Lung (tissue), 11 donors: ENCODE measurements at regions not wholly inside any gene's neighbourhood (a gene's known extent, or its start where the extent isn't known, plus 50 kb on each side); places are given as distances from the start of the nearest gene placed in this dataset.

Experiments used
- ATAC-seq: fragments of 200-7000 bp; cut with Tn5 transposase; one replicate; pipeline ENCODE4 v1.9.1; 2020; ENCODE audit warnings: moderate number of reproducible peaks; ENCODE audit not compliant: insufficient read depth, low FRiP score
- DNase-seq, 3 donors: peaks; one replicate each; pipeline ENCODE4 v3.0.0-alpha.2; 2013 to 2017
- H3K27ac ChIP-seq, 2 donors: one replicate each; pipeline ENCODE4 v1.5.1; 2013; ENCODE audit warnings: mild to moderate bottlenecking in 2 of 2, moderate library complexity in 2 of 2, control low read depth in 1 of 2, inconsistent platforms in 1 of 2, low read depth in 1 of 2, low read length in 1 of 2
- H3K27me3 ChIP-seq, 3 donors: one replicate each; pipeline ENCODE4 v1.5.1; 2013; ENCODE audit warnings: low read length in 2 of 3; ENCODE audit not compliant: control insufficient read depth in 3 of 3, insufficient read depth in 3 of 3
- H3K36me3 ChIP-seq, 4 donors: one replicate each; pipeline ENCODE4 v1.5.1; 2013; ENCODE audit warnings: low read length in 4 of 4, mild to moderate bottlenecking in 1 of 4, moderate library complexity in 1 of 4; ENCODE audit not compliant: control insufficient read depth in 4 of 4, insufficient read depth in 4 of 4
- H3K4me1 ChIP-seq, 5 donors: one replicate each; pipeline ENCODE4 v1.5.1; 2013; ENCODE audit warnings: low read length in 5 of 5, mild to moderate bottlenecking in 2 of 5, moderate library complexity in 1 of 5; ENCODE audit not compliant: control insufficient read depth in 5 of 5, insufficient read depth in 5 of 5
- H3K4me3 ChIP-seq: one replicate; pipeline ENCODE4 v1.5.1; 2013; ENCODE audit warnings: mild to moderate bottlenecking, control low read depth, moderate library complexity
- H3K9ac ChIP-seq, 2 donors: one replicate each; pipeline ENCODE4 v1.5.1; 2013; ENCODE audit warnings: low read length in 2 of 2, control low read depth in 1 of 2; ENCODE audit not compliant: insufficient read depth in 1 of 2
- H3K9me3 ChIP-seq, 4 donors: one replicate each; pipeline ENCODE4 v1.5.1; 2013; ENCODE audit warnings: low read length in 3 of 4, mild to moderate bottlenecking in 1 of 4, moderate library complexity in 1 of 4; ENCODE audit not compliant: control insufficient read depth in 4 of 4, insufficient read depth in 3 of 4
- WGBS, 2 donors: extraction: QIAGEN DNeasy Blood & Tissue Kit; methylation state at CpG; one replicate each; pipeline ENCODE4 v1.1.7; 2013; 5-methylcytosine and 5-hydroxymethylcytosine counted together
- TF ChIP-seq, protein P1 (sequence below): IDR thresholded peaks from 2 replicates; pipeline ENCODE4 v1.5.1; 2012; ENCODE audit warnings: mild to moderate bottlenecking; ENCODE audit errors: control extremely low read depth, extremely low read depth
- donor health status: control.
- donor health status: control.
- donor health status: Bipolar disorder and iron deficiency.
- donor health status: healthy.
- donor health status: DM: yes; HTN: yes; CAD: no.

DNA sequence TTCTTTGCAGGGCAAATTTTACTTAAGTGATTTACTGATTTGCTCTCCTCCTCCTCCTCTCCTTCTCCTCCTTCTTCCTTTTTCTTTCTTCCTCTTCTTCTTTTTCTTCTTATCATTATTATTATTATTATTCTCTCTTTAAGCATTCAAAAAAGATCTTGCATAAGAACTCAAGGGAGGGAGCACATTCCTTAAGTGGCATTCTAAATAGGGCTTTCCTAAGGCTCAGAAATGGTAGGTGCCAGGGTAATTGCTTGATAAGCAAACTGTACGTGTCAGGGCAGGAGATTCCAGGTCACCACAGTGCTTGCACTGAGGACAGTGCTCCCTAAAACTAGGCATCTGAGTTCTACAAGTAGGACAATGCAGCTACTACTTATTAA is 92.4 kb downstream of the SPTSSA start:
- ATAC-seq (no peak), DNase-seq (no peak)
- TF ChIP-seq, protein P1, sequence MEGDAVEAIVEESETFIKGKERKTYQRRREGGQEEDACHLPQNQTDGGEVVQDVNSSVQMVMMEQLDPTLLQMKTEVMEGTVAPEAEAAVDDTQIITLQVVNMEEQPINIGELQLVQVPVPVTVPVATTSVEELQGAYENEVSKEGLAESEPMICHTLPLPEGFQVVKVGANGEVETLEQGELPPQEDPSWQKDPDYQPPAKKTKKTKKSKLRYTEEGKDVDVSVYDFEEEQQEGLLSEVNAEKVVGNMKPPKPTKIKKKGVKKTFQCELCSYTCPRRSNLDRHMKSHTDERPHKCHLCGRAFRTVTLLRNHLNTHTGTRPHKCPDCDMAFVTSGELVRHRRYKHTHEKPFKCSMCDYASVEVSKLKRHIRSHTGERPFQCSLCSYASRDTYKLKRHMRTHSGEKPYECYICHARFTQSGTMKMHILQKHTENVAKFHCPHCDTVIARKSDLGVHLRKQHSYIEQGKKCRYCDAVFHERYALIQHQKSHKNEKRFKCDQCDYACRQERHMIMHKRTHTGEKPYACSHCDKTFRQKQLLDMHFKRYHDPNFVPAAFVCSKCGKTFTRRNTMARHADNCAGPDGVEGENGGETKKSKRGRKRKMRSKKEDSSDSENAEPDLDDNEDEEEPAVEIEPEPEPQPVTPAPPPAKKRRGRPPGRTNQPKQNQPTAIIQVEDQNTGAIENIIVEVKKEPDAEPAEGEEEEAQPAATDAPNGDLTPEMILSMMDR = no peak
- Histone ChIP-seq H3K27me3 (no peaks in the 10 kb centered on the region), H3K4me3 (no peak overlapping the region), H3K27ac (peak overlapping the region in 1 of 2 donors; percentile 91), H3K4me1 (peaks cover 0 to 8% (median 0%) of the 10 kb centered on the region in 5 donors), H3K9me3 (no peaks in the 10 kb centered on the region), H3K36me3 (no peaks in the 10 kb centered on the region), H3K9ac (no peak overlapping the region)
- 42 to 56% methylated on average over 1 of the region's 1 CpG for WGBS, 2 donors

DNA sequence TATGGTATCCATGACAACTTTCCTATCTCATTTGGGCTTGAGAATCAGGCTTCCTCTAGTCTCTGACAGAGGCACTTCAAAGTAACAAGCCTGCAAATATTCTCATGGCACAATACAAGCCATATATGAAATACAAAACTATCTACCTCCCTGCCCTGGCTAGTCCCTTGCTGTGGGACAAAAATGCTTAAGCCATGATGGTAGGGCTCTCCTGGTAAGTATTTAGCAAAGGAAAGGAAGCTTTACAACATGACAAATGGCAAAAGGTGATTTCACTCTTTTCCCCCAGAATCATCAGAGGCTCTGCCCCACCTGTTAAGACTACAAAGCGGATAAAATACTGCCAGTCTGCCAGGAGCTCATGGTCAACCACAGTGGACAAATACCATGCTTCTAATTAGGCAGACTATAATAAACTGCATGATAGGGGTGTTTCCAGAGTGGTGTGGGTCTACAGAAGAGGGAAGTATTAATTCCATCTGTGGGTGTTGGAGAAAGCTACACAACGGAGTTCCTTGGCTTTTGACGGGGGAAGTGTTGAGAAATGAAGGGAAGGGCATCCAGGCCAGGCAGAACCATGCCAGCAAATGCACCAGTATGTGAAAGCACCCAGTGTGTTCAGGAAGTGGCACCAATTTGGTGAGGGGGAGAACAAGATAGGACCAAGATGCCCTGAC is 92.9 kb downstream of the SPTSSA start:
- 34 to 48% methylated on average over 3 of the region's 3 CpGs for WGBS, 2 donors
- no peaks in the 10 kb centered on the region for H3K27me3 ChIP-seq
- TF ChIP-seq, protein P1 = no peak
- H3K9me3 ChIP-seq = no peaks in the 10 kb centered on the region
- ATAC-seq (no peak), DNase-seq (no peak)
- peak overlapping the region in 1 of 2 donors; percentile 91 for H3K27ac ChIP-seq
- no peak overlapping the region for H3K9ac ChIP-seq
- no peak overlapping the region for H3K4me3 ChIP-seq
- no peaks in the 10 kb centered on the region for H3K36me3 ChIP-seq
- peaks cover 0 to 8% (median 0%) of the 10 kb centered on the region in 5 donors for H3K4me1 ChIP-seq

DNA sequence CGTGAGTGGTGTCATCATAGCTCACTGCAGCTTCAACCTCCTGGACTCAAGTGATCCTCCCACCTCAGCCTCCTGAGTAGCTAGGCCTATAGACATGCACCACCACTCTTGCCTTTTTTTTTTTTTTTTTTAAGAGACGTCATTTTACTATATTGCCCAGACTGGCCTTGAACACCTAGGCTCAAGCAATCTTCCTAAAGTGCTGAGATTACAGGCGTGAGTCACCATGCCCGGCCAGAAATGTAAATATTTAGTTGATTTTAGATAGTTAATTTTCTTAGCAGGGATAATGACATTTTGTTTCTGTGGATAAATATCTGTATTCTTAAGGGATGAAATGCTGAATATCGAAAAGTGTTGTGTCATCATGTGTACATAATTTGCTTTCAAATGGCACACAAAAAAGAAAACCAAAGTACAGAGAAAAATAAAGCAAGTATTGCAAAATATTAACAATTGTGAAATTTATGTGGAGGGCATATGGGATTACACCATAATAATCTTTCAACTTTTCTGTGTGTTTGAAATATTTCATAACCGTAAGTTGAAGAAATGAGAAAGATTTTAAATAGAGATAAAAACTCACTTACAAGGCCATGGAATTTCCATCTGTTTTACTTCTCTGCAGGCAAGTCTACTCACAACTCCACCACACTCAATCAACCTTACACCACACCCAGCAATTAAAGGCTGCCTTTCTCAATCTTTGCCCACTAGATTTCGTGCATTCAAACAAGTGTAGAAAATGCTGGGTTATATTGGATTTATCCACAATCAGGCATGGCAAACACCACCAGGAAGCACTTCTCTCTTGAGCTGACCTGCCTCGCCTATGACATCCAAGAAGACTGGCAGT is 93.7 kb downstream of the SPTSSA start:
- TF ChIP-seq, protein P1 = no peak
- peak overlapping the region in 1 of 2 donors; percentile 91 for H3K27ac ChIP-seq
- ATAC-seq (peak; percentile 52), DNase-seq (peak in 2 of 3 donors; percentile 36 to 64)
- H3K9me3 ChIP-seq = no peaks in the 10 kb centered on the region
- no peaks in the 10 kb centered on the region for H3K36me3 ChIP-seq
- H3K4me1 ChIP-seq = peaks cover 0 to 8% (median 0%) of the 10 kb centered on the region in 5 donors
- no peak overlapping the region for H3K9ac ChIP-seq
- H3K27me3 ChIP-seq = no peaks in the 10 kb centered on the region
- H3K4me3 ChIP-seq = no peak overlapping the region
- WGBS, 2 donors = 25 to 35% methylated on average over 8 of the region's 8 CpGs
